HFFc6 (cell line): ENCODE measurements at regions not wholly inside any gene's neighbourhood (a gene's known extent, or its start where the extent isn't known, plus 50 kb on each side); places are given as distances from the start of the nearest gene placed in this dataset.
"Not testable (repeated sequence)": the region's sequence is repeated elsewhere in the genome, so short reads cannot be mapped to it uniquely, and the experiment has no call there.

Experiments used
- DNase-seq: peaks from one replicate; pipeline ENCODE4 v3.0.0-alpha.2; 2018
- H3K27ac Mint-ChIP-seq: 2 replicates; pipeline ENCODE4 v1.8.0; 2020; ENCODE audit warnings: mild to moderate bottlenecking, mixed read lengths
- H3K27me3 Mint-ChIP-seq: 2 replicates; pipeline ENCODE4 v1.8.0; 2021; ENCODE audit warnings: mild to moderate bottlenecking, moderate library complexity, mixed read lengths; ENCODE audit not compliant: insufficient read depth
- H3K36me3 Mint-ChIP-seq: 2 replicates; pipeline ENCODE4 v1.8.0; 2021; ENCODE audit warnings: low read depth, mixed read lengths
- H3K4me1 Mint-ChIP-seq: 2 replicates; pipeline ENCODE4 v1.8.0; 2020; ENCODE audit warnings: low read depth, mixed read lengths
- H3K4me3 Mint-ChIP-seq: 2 replicates; pipeline ENCODE4 v1.8.0; 2020; ENCODE audit warnings: mild to moderate bottlenecking, moderate library complexity, mixed read lengths
- H3K9me3 Mint-ChIP-seq: 2 replicates; pipeline ENCODE4 v1.8.0; 2020; ENCODE audit warnings: mild to moderate bottlenecking, mixed read lengths

DNA sequence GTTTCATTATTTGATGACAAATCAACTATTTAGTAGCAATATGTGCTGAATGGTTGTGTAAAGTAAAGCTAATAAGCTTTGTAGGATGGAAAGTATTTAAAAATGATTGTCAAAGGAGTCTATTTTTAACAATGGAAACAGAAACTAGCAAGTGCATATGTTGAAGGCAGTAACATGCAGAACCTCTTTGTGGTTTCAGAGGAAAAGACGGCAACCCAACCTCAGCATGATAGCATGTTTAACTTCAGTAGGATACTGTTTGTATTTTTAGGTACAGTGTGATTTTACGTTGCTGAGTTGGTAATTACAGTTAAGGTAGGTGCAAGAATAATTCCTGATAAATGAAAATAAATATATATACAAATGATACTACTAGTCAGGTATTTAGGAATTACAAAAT is 545.4 kb downstream of the CDY1 start:
- not testable (repeated sequence) for H3K9me3 Mint-ChIP-seq, H3K4me1 Mint-ChIP-seq

DNA sequence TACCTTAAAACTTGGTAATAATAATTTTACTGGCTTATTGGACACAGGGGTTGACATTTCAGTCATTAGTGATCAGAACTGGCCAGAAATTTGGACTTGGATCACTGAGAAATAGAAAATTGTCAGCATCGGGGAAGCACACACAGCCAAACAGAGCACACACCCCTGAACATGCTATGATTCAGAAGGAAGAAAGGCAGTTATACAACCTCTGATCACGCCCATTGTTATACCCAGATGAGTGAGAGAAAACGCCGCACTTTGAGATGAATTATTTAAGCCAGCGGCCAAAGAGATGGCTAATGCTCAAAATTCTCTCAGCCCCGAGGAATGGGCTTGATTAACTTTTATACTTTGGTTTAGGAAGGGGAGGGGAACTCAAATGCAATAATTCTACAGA is 557.4 kb downstream of the CDY1 start:
- H3K27ac Mint-ChIP-seq, DNase-seq: not testable (repeated sequence)

More for the DNA sequence above, 545.4 kb downstream of the CDY1 start:
- not testable (repeated sequence) for DNase-seq, H3K36me3 Mint-ChIP-seq, H3K27me3 Mint-ChIP-seq, H3K4me3 Mint-ChIP-seq, H3K27ac Mint-ChIP-seq

DNA sequence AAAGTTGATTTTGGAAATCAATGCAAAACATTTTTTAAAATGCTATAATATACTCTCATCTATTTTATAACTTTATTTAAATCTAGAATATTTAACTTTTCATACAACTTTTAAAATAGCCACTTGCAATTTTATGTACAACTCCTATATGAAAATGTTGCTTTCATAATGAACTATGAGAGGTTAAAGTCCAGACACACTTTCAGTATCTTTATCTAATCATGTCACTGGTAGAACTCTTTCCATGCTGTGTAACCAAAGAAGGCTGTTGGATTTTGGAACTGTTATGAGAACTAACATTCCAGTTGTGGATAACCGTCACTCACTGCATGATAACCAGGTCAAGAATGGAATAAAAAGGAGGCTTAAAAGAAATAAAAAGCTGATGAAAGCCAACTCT is 603.1 kb downstream of the CDY1 start:
- H3K9me3 Mint-ChIP-seq, H3K36me3 Mint-ChIP-seq, H3K27ac Mint-ChIP-seq, H3K27me3 Mint-ChIP-seq, H3K4me1 Mint-ChIP-seq, H3K4me3 Mint-ChIP-seq, DNase-seq: not testable (repeated sequence)

More for the DNA sequence above, 557.4 kb downstream of the CDY1 start:
- H3K9me3 Mint-ChIP-seq, H3K27me3 Mint-ChIP-seq, H3K4me1 Mint-ChIP-seq, H3K36me3 Mint-ChIP-seq, H3K4me3 Mint-ChIP-seq: not testable (repeated sequence)

DNA sequence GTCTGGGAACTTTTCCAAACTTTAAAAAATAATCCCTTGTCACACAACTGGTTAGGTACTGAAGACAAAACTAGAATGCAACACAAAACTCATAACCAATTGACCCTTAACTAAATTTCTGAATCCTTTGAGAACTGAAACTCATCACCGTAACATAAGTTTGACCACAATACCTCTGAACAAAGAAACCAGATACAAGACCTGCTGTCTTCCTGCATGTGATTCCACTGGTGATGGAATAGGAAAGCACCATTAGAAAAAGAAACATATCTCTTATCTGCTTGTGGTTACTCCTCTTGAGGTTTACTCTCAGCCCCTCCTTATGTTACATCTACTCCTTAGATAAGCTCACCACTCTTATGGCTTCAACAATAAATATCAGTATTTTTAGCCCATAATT is 603.6 kb downstream of the CDY1 start:
- DNase-seq, H3K9me3 Mint-ChIP-seq, H3K4me1 Mint-ChIP-seq, H3K36me3 Mint-ChIP-seq, H3K27me3 Mint-ChIP-seq, H3K27ac Mint-ChIP-seq, H3K4me3 Mint-ChIP-seq: not testable (repeated sequence)

DNA sequence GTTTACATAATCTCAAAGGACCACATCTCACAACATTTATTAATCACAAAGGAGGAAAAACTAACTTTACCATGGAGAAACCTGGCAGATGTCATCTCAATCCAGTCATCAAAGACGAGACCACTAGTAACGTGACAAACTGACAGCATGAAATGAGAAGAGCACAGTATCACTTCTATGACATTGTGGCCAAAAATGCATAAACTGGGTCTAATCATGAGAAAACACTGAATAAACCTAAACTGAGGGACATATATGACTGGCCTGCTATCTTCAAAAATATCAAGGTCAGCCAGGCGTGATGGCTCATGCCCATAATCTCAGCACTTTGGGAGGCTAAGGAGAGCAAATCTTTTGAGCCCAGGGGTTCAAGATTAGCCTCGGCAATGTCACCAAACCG is 619.0 kb downstream of the CDY1 start:
- not testable (repeated sequence) for H3K9me3 Mint-ChIP-seq, H3K4me3 Mint-ChIP-seq, H3K27ac Mint-ChIP-seq, H3K27me3 Mint-ChIP-seq, H3K4me1 Mint-ChIP-seq, DNase-seq, H3K36me3 Mint-ChIP-seq

DNA sequence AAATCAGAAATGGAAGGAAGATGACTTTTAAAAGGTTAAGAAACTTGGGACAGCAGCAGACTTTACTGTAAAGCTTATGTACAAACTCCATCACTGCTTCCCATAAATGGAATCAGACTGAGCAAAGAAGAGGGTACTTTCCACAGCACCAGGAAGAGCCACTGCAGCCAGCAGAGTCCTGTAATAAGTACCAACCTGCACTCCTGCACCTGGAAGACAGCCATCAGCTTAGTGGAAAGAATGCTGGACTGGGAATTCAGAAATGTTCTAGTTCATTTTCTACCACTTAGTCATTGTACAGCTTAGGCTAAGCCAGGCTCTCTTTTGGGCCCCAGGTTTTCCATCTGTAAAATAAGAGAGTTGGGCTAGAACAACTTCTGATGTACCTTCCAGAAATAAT is 632.3 kb downstream of the CDY1 start:
- not testable (repeated sequence) for H3K27me3 Mint-ChIP-seq, H3K4me3 Mint-ChIP-seq, DNase-seq, H3K36me3 Mint-ChIP-seq, H3K9me3 Mint-ChIP-seq, H3K27ac Mint-ChIP-seq, H3K4me1 Mint-ChIP-seq

DNA sequence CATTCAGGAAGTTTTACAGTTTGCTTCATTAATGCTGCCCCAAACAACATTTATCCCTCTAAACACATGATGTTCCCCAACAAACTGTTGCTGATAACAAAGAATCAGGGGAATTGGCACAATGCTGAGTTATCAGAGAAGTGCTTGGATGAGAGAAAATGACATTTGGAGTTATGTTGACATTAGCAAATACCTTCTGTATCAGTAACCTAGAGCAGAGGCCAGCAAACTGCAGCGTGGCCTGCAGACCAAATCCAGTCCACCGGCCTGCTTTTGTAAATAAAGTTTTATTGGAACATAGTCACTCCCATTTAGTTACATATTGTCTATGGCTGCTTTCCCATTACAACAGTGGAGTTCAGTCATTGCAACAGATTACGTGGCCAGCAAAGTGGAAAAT is 643.5 kb downstream of the CDY1 start:
- H3K27me3 Mint-ChIP-seq, H3K36me3 Mint-ChIP-seq, H3K4me3 Mint-ChIP-seq, H3K4me1 Mint-ChIP-seq, DNase-seq, H3K27ac Mint-ChIP-seq, H3K9me3 Mint-ChIP-seq: not testable (repeated sequence)

DNA sequence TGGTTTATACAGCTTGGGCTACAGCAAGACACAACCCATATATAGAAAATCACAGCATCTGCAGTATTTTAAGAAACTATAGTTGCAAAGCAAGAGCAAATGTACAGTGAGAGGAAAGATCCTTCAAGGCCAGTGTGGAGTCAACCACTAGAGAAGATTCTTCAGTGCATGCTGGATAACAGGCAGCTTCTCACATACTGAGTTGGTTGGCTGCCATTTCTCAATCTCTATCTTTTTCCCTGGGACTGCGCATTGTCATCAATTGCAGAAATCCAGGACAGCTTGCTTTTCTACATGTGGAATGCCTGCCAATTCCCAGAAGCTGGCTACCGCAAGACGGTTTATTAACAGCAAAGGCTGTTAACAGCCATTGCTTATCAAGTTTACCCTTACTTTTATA is 646.5 kb downstream of the CDY1 start:
- H3K4me3 Mint-ChIP-seq, DNase-seq, H3K36me3 Mint-ChIP-seq, H3K27me3 Mint-ChIP-seq, H3K4me1 Mint-ChIP-seq, H3K9me3 Mint-ChIP-seq, H3K27ac Mint-ChIP-seq: not testable (repeated sequence)

DNA sequence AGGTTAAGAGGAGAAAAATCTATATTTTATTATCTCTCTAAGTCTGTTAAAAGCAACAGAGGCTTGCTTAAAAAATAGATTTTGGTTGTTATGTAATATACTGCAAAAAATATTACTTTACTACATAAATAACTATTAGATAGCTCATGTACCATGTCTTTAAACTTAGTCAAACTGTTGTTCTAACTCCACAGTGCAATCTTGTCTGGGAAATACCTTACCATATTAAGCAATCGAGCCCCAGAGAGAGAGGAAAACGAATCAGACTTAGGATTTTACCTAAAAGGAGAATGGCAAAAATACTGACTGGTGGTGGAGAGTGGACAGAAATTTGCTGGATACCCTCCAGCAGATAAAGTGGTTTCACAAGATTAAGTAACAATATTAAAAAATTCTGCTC is 647.0 kb downstream of the CDY1 start:
- H3K4me3 Mint-ChIP-seq, H3K4me1 Mint-ChIP-seq, H3K27me3 Mint-ChIP-seq, H3K27ac Mint-ChIP-seq, DNase-seq, H3K36me3 Mint-ChIP-seq, H3K9me3 Mint-ChIP-seq: not testable (repeated sequence)

DNA sequence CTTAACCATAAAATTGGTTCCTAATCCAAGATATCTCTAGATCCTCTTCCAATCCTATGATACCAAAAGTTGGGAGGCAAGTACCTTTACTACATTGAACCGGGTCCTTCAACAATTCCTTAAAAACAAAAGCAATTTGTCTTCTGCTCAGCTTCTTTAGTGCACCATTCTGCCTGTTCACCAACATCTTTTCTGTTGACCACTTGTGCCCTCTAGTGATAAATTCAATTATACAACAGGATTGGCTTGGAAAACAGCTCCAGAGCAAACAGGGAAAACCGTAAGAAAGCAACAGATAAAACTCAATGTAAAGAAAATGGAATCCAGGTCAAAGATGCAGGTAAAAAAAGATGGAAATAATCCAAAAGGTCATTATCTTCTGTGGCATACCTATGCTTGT is 651.2 kb downstream of the CDY1 start:
- H3K27me3 Mint-ChIP-seq, H3K4me1 Mint-ChIP-seq, DNase-seq, H3K27ac Mint-ChIP-seq, H3K9me3 Mint-ChIP-seq, H3K4me3 Mint-ChIP-seq, H3K36me3 Mint-ChIP-seq: not testable (repeated sequence)

DNA sequence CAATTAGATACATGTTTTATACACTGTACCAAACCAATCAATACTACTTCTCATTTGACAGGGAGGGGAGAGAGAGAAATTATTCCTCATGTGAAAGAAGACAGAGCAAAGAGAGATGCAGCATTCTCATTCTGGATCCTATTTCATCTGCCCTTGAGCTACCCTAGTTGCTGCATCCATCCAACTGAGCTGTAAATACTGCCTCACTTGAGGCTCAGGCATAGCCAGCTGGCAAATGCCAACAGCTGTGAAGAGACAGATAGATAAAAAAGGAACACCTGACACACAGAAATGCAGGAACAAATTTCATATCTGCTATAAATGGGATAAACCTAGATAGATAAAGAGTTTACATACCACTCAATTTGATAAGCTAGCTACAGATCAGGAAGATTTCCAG is 684.1 kb downstream of the CDY1 start:
- not testable (repeated sequence) for DNase-seq, H3K27ac Mint-ChIP-seq, H3K4me3 Mint-ChIP-seq, H3K27me3 Mint-ChIP-seq, H3K9me3 Mint-ChIP-seq, H3K4me1 Mint-ChIP-seq, H3K36me3 Mint-ChIP-seq

DNA sequence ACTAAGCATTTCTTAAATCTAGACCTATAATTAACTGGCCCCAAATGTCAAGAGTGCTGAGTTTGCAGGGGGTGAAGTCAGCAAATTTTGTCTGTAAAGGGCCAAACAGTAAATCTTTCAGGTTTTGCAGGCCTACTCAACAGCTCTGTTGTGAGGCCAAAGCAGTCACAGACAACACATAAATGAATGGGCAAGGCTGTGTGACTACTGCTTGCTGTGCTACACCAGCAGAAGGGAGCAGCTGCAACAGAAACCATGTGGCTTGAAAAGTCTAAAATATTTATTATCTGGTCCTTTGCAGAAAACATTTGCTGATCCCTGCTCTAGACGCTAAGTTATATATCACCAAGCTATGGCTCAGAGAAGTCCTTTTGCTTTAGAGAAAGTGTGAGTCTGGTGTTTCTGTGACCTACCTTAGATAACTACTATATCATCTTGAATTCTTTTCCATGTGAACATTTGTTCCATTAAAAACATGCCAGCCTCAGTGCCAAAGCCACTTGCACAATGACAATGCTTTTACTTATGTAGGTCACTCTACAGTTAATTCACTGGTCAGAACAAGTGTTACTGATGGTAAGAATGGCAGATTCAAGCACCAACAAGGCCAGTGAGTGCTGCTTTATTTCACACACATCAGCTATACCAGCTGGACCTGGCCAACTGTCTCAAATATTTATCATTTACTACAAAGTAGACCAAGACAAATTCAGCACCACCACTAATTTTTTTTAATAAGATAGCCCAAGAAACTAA is 684.9 kb downstream of the CDY1 start:
- H3K4me1 Mint-ChIP-seq, H3K36me3 Mint-ChIP-seq, H3K9me3 Mint-ChIP-seq, H3K27me3 Mint-ChIP-seq, H3K27ac Mint-ChIP-seq, DNase-seq, H3K4me3 Mint-ChIP-seq: not testable (repeated sequence)

DNA sequence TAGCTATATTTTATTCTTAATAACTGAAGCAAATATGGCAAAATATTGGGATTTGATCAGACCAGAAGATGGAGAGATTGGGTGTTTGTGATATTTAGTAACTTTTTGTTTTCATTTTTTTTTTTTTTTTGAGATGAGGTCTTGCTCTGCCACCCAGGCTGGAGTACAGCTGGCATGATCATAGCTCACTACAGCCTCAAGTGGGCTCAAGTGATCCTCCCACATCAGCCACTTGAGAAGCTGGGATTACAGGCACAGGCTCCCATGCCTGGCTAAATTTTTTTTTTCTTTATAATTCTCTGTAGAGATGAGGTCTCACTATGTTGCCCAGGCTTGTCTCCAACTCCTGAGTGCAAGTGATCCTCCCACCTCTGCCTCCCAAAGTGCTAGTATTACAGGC is 686.4 kb downstream of the CDY1 start:
- not testable (repeated sequence) for DNase-seq, H3K27me3 Mint-ChIP-seq, H3K9me3 Mint-ChIP-seq, H3K27ac Mint-ChIP-seq, H3K4me3 Mint-ChIP-seq, H3K4me1 Mint-ChIP-seq, H3K36me3 Mint-ChIP-seq
